CD14-positive monocyte (primary cell): ENCODE measurements at regions not wholly inside any gene's neighbourhood (a gene's known extent, or its start where the extent isn't known, plus 50 kb on each side); places are given as distances from the start of the nearest gene placed in this dataset.

ENCODE experiments used
- DNase-seq, 3 donors: peaks; one replicate each; pipeline ENCODE4 v3.0.0-alpha.2; 2011 to 2022
- H2AFZ ChIP-seq: 2 replicates; pipeline ENCODE4 v1.6.0; 2012; ENCODE audit warnings: mild to moderate bottlenecking, low read depth, low read length, inconsistent platforms; ENCODE audit not compliant: insufficient read depth, poor library complexity, severe bottlenecking
- H3K27ac ChIP-seq, 2 donors: 1 replicate in 1 of 2; 2 replicates in 1 of 2; pipeline ENCODE4 v1.5.1; 2012 to 2013; ENCODE audit warnings: low read length in 2 of 2, control low read depth in 1 of 2, inconsistent platforms in 1 of 2, low read depth in 1 of 2, mild to moderate bottlenecking in 1 of 2
- H3K27me3 ChIP-seq, 2 donors: one replicate each; pipeline versions ENCODE4 v1.6.0 to v1.6.1; 2011 to 2013; ENCODE audit warnings: low read length in 2 of 2; ENCODE audit not compliant: control insufficient read depth in 2 of 2, insufficient read depth in 2 of 2
- H3K36me3 ChIP-seq, 2 donors: replicated peaks in 1 of 2; 1 replicate in 1 of 2; 2 replicates in 1 of 2; pipeline versions ENCODE4 v1.5.1 to v1.6.1; 2012 to 2013; ENCODE audit warnings: low read length in 2 of 2, control low read depth in 1 of 2, inconsistent platforms in 1 of 2, mild to moderate bottlenecking in 1 of 2; ENCODE audit not compliant: insufficient read depth in 2 of 2, control insufficient read depth in 1 of 2
- H3K4me1 ChIP-seq, 2 donors: 1 replicate in 1 of 2; 2 replicates in 1 of 2; pipeline versions ENCODE4 v1.5.1 to v1.6.1; 2012 to 2013; ENCODE audit warnings: low read length in 2 of 2, control low read depth in 1 of 2, inconsistent platforms in 1 of 2, mild to moderate bottlenecking in 1 of 2, moderate library complexity in 1 of 2; ENCODE audit not compliant: insufficient read depth in 2 of 2, control insufficient read depth in 1 of 2
- H3K4me2 ChIP-seq: replicated peaks from 2 replicates; pipeline ENCODE3; 2012; ENCODE audit warnings: low read length, moderate library complexity, mild to moderate bottlenecking; ENCODE audit not compliant: poor library complexity, severe bottlenecking; ENCODE audit errors: extremely low read depth
- H3K4me3 ChIP-seq, 3 experiments: fragments of 200-600 bp in 1 of 3; sonication (generic) in 1 of 3; replicated peaks in 1 of 3; 1 replicate in 2 of 3; 2 replicates in 1 of 3; pipeline ENCODE4 v1.5.1; 2011 to 2013; ENCODE audit warnings: low read length in 3 of 3, mild to moderate bottlenecking in 3 of 3, control low read depth in 2 of 3, low read depth in 2 of 3, inconsistent platforms in 1 of 3, moderate library complexity in 1 of 3
- H3K79me2 ChIP-seq: 2 replicates; pipeline ENCODE4 v1.6.0; 2012; ENCODE audit warnings: mild to moderate bottlenecking, control low read depth, inconsistent platforms, low read length, moderate library complexity; ENCODE audit not compliant: insufficient read depth
- H3K9ac ChIP-seq: 2 replicates; pipeline ENCODE4 v1.6.0; 2017; ENCODE audit warnings: low read length, mild to moderate bottlenecking; ENCODE audit not compliant: insufficient read depth, poor library complexity, severe bottlenecking
- H3K9me3 ChIP-seq, 2 donors: replicated peaks in 1 of 2; 1 replicate in 1 of 2; 2 replicates in 1 of 2; pipeline versions ENCODE4 v1.5.1 to v1.6.1; 2012 to 2013; ENCODE audit warnings: low read length in 2 of 2, control low read depth in 1 of 2; ENCODE audit not compliant: control insufficient read depth in 1 of 2, insufficient read depth in 1 of 2
- H4K20me1 ChIP-seq: 2 replicates; pipeline ENCODE4 v1.6.0; 2012; ENCODE audit warnings: mild to moderate bottlenecking, low read length, control low read depth, moderate library complexity; ENCODE audit not compliant: insufficient read depth
- H3K27ac Mint-ChIP-seq, 7 donors: one replicate each; pipeline ENCODE4 v1.8.0; 2020; ENCODE audit warnings: mild to moderate bottlenecking in 7 of 7, mixed read lengths in 7 of 7, moderate library complexity in 6 of 7, inconsistent platforms in 2 of 7
- H3K27me3 Mint-ChIP-seq, 3 donors: one replicate each; pipeline ENCODE4 v1.8.0; 2021 to 2022; ENCODE audit warnings: low read depth in 3 of 3, mild to moderate bottlenecking in 3 of 3, mixed read lengths in 3 of 3, moderate library complexity in 3 of 3, inconsistent platforms in 1 of 3
- H3K36me3 Mint-ChIP-seq, 2 donors: one replicate each; pipeline ENCODE4 v1.8.0; 2020; ENCODE audit warnings: mixed read lengths in 2 of 2, inconsistent platforms in 1 of 2, mild to moderate bottlenecking in 1 of 2
- H3K4me1 Mint-ChIP-seq: one replicate; pipeline ENCODE4 v1.8.0; 2020; ENCODE audit warnings: mild to moderate bottlenecking, mixed read lengths
- H3K4me3 Mint-ChIP-seq, 2 donors: one replicate each; pipeline ENCODE4 v1.8.0; 2020; ENCODE audit warnings: mild to moderate bottlenecking in 2 of 2, mixed read lengths in 2 of 2, moderate library complexity in 1 of 2
- H3K9me3 Mint-ChIP-seq, 7 donors: one replicate each; pipeline ENCODE4 v1.8.0; 2020 to 2022; ENCODE audit warnings: mixed read lengths in 7 of 7, mild to moderate bottlenecking in 6 of 7, moderate library complexity in 6 of 7, inconsistent platforms in 2 of 7
- CTCF ChIP-seq: fragments of 200-600 bp; IDR thresholded peaks from one replicate; pipeline ENCODE4 v1.8.0; 2022; ENCODE audit warnings: antibody characterized with exemption, mild to moderate bottlenecking
- WGBS: methylation state at CpG from one replicate; pipeline ENCODE4 v1.1.5; 2013; ENCODE audit warnings: missing lambda C conversion rate; ENCODE audit not compliant: insufficient coverage; 5-methylcytosine and 5-hydroxymethylcytosine counted together
- intact Hi-C, 2 donors: fragments of 100-400 bp; cut with micrococcal nuclease; formaldehyde crosslinking; loops; one replicate each; pipeline versions ENCODE4 v1.15.0 to v1.15.1; 2023

GRCh38 chr14:80124794-80125193 is 86.5 kb downstream of the DIO2 start:
- H3K9ac ChIP-seq = no peak overlapping the region
- no peak for TF ChIP-seq CTCF
- H3K27me3 ChIP-seq = no peaks in the 10 kb centered on the region
- no peak overlapping the region for H3K27ac Mint-ChIP-seq
- H3K36me3 Mint-ChIP-seq = no peaks in the 10 kb centered on the region
- no peaks in the 10 kb centered on the region for H3K4me1 Mint-ChIP-seq
- intact Hi-C loops = no loop called here
- H2AFZ ChIP-seq = no peak overlapping the region
- no peaks in the 10 kb centered on the region for H3K79me2 ChIP-seq
- H3K36me3 ChIP-seq = no peaks in the 10 kb centered on the region
- no CpG with 5 or more reads among the region's 3 CpGs for WGBS
- H3K4me3 ChIP-seq = no peak overlapping the region
- no peak overlapping the region for H3K4me2 ChIP-seq
- no peaks in the 10 kb centered on the region for H4K20me1 ChIP-seq
- no peak overlapping the region for H3K4me3 Mint-ChIP-seq
- H3K4me1 ChIP-seq = no peaks in the 10 kb centered on the region
- peaks cover 18 to 29% of the 10 kb centered on the region in 2 donors for H3K9me3 ChIP-seq
- DNase-seq = no peak
- H3K27me3 Mint-ChIP-seq = no peaks in the 10 kb centered on the region
- peaks cover 5 to 27% (median 11%) of the 10 kb centered on the region in 7 donors for H3K9me3 Mint-ChIP-seq
- H3K27ac ChIP-seq = no peak overlapping the region

- no peaks in the 10 kb centered on the region for H3K4me1 ChIP-seq
- no peak overlapping the region for H3K9ac ChIP-seq
- intact Hi-C loops = no loop called here
- DNase-seq = no peak
- no peaks in the 10 kb centered on the region for H3K79me2 ChIP-seq
- no peak overlapping the region for H3K4me3 ChIP-seq
- H3K27ac Mint-ChIP-seq = no peak overlapping the region
- H2AFZ ChIP-seq = no peak overlapping the region
- H4K20me1 ChIP-seq = no peaks in the 10 kb centered on the region
- peaks cover 7 to 18% of the 10 kb centered on the region in 2 donors for H3K9me3 ChIP-seq
- H3K4me1 Mint-ChIP-seq = no peaks in the 10 kb centered on the region
- H3K27me3 ChIP-seq = no peaks in the 10 kb centered on the region
- no peak for TF ChIP-seq CTCF
- H3K36me3 Mint-ChIP-seq = no peaks in the 10 kb centered on the region
- H3K27me3 Mint-ChIP-seq = no peaks in the 10 kb centered on the region
- no peak overlapping the region for H3K4me3 Mint-ChIP-seq
- 90% methylated on average over 1 of the region's 1 CpG for WGBS
- H3K27ac ChIP-seq = no peak overlapping the region
- H3K9me3 Mint-ChIP-seq = peaks cover 0 to 20% (median 8%) of the 10 kb centered on the region in 7 donors
- no peak overlapping the region for H3K4me2 ChIP-seq
- H3K36me3 ChIP-seq = no peaks in the 10 kb centered on the region
Observed at GRCh38 chr14:80117876-80118275, 93.4 kb downstream of the DIO2 start.
